H1 (cell line): ENCODE measurements at regions not wholly inside any gene's neighbourhood (a gene's known extent, or its start where the extent isn't known, plus 50 kb on each side); places are given as distances from the start of the nearest gene placed in this dataset.

Experiments used
- CHD1 ChIP-seq: IDR thresholded peaks from 2 replicates; pipeline ENCODE4 v1.6.1; 2012; ENCODE audit warnings: low read depth, low read length, improper control_type of control experiment
- EP300 ChIP-seq, 2 experiments: IDR thresholded peaks; 1 replicate in 1 of 2; 2 replicates in 1 of 2; pipeline ENCODE4 v1.6.1; 2011 to 2012; ENCODE audit warnings: low read depth in 2 of 2, low read length in 2 of 2, mild to moderate bottlenecking in 2 of 2, borderline replicate concordance in 1 of 2, inconsistent platforms in 1 of 2, moderate library complexity in 1 of 2
- POLR2A ChIP-seq, 2 experiments: IDR thresholded peaks; 1 replicate in 1 of 2; 2 replicates in 1 of 2; pipeline ENCODE4 v1.6.1; 2011; ENCODE audit warnings: low read depth in 2 of 2, low read length in 2 of 2, mild to moderate bottlenecking in 2 of 2; ENCODE audit errors: control extremely low read depth in 1 of 2
- POLR2AphosphoS5 ChIP-seq: IDR thresholded peaks from 2 replicates; pipeline ENCODE4 v1.6.1; 2011; ENCODE audit warnings: low read depth, low read length
- SRF ChIP-seq: IDR thresholded peaks from 2 replicates; pipeline ENCODE4 v1.6.1; 2011; ENCODE audit warnings: mild to moderate bottlenecking, low read depth, low read length, moderate library complexity
- YY1 ChIP-seq: IDR thresholded peaks from 2 replicates; pipeline ENCODE4 v1.6.1; 2011; ENCODE audit warnings: low read depth, mild to moderate bottlenecking, low read length
- TF ChIP-seq, protein P1 (sequence below): IDR thresholded peaks from 2 replicates; pipeline ENCODE4 v1.6.1; 2012; ENCODE audit warnings: inconsistent platforms
- TF ChIP-seq, protein P2 (sequence below), 3 experiments: IDR thresholded peaks; 1 replicate in 2 of 3; 2 replicates in 1 of 3; pipeline versions ENCODE4 v1.5.1 to v1.6.1; 2011; ENCODE audit warnings: low read length in 3 of 3, mild to moderate bottlenecking in 3 of 3, inconsistent platforms in 2 of 3, low read depth in 1 of 3, moderate library complexity in 1 of 3; ENCODE audit not compliant: insufficient read depth in 1 of 3; ENCODE audit errors: control extremely low read depth in 1 of 3
- TF ChIP-seq, protein P3 (sequence below): IDR thresholded peaks from 2 replicates; pipeline ENCODE4 v1.6.1; 2011; ENCODE audit warnings: low read length, improper control_type of control experiment
- TF ChIP-seq, protein P4 (sequence below): IDR thresholded peaks from 2 replicates; pipeline ENCODE4 v1.6.1; 2011; ENCODE audit warnings: low read depth, mild to moderate bottlenecking, low read length; ENCODE audit not compliant: insufficient read depth

DNA sequence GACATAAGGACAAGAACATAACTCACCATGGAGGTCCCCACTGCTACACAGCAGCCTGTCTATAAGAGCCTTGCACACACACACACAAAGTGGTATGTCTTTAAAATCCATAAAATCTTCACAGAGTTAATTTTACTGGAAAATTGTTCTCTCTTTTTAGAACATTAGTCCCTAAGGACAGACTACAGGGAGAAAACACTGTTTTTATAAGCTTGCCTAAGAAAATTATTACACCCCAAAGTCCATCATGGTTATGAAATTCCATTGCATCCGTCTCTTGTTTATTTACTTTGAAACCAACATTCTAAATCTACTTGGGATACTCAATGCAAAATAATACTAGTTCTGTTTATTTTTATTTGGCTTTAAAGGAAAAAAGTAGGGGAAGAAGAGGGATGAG lies 197.4 kb downstream of the SETD4 start:
- no peak for TF ChIP-seq POLR2A (IDR thresholded peaks at IDR 0.05; ENCODE audit: control extremely low read depth in 1 of 2, low read depth in 2 of 2, low read length in 2 of 2)
- no peak for TF ChIP-seq YY1
- TF ChIP-seq, protein P1, sequence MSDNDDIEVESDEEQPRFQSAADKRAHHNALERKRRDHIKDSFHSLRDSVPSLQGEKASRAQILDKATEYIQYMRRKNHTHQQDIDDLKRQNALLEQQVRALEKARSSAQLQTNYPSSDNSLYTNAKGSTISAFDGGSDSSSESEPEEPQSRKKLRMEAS, result no peak
- TF ChIP-seq, protein P2, sequence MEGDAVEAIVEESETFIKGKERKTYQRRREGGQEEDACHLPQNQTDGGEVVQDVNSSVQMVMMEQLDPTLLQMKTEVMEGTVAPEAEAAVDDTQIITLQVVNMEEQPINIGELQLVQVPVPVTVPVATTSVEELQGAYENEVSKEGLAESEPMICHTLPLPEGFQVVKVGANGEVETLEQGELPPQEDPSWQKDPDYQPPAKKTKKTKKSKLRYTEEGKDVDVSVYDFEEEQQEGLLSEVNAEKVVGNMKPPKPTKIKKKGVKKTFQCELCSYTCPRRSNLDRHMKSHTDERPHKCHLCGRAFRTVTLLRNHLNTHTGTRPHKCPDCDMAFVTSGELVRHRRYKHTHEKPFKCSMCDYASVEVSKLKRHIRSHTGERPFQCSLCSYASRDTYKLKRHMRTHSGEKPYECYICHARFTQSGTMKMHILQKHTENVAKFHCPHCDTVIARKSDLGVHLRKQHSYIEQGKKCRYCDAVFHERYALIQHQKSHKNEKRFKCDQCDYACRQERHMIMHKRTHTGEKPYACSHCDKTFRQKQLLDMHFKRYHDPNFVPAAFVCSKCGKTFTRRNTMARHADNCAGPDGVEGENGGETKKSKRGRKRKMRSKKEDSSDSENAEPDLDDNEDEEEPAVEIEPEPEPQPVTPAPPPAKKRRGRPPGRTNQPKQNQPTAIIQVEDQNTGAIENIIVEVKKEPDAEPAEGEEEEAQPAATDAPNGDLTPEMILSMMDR (IDR thresholded peaks at IDR 0.05; ENCODE audit: control extremely low read depth in 1 of 3, insufficient read depth in 1 of 3, low read depth in 1 of 3, low read length in 3 of 3), result no peak
- no peak for TF ChIP-seq SRF
- TF ChIP-seq EP300 (IDR thresholded peaks at IDR 0.05; ENCODE audit: borderline replicate concordance in 1 of 2, low read depth in 2 of 2, low read length in 2 of 2), result no peak
- TF ChIP-seq, protein P3, sequence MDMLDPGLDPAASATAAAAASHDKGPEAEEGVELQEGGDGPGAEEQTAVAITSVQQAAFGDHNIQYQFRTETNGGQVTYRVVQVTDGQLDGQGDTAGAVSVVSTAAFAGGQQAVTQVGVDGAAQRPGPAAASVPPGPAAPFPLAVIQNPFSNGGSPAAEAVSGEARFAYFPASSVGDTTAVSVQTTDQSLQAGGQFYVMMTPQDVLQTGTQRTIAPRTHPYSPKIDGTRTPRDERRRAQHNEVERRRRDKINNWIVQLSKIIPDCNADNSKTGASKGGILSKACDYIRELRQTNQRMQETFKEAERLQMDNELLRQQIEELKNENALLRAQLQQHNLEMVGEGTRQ, result no peak
- no peak for TF ChIP-seq CHD1
- TF ChIP-seq, protein P4, sequence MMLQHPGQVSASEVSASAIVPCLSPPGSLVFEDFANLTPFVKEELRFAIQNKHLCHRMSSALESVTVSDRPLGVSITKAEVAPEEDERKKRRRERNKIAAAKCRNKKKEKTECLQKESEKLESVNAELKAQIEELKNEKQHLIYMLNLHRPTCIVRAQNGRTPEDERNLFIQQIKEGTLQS, result no peak
- no peak for TF ChIP-seq POLR2AphosphoS5
